Mesenchymal stem cell (in vitro differentiated cells and primary cell): ENCODE measurements at regions not wholly inside any gene's neighbourhood (a gene's known extent, or its start where the extent isn't known, plus 50 kb on each side); places are given as distances from the start of the nearest gene placed in this dataset.

Experiments
- DNase-seq: peaks from one replicate; pipeline ENCODE4 v3.0.0-alpha.2; 2013
- H2AFZ ChIP-seq: one replicate; pipeline ENCODE4 v1.6.1; 2013; ENCODE audit warnings: low read depth, mild to moderate bottlenecking, control low read depth, inconsistent platforms, low read length, moderate library complexity
- H2AK5ac ChIP-seq: 2 replicates; pipeline ENCODE4 v1.6.1; 2013; ENCODE audit warnings: low read length, moderate library complexity, mild to moderate bottlenecking, inconsistent platforms; ENCODE audit not compliant: severe bottlenecking
- H2BK120ac ChIP-seq: one replicate; pipeline ENCODE4 v1.6.1; 2013; ENCODE audit warnings: low read depth, mild to moderate bottlenecking, inconsistent platforms, low read length, moderate library complexity
- H2BK12ac ChIP-seq, 2 experiments: one replicate each; pipeline ENCODE4 v1.6.1; 2013; ENCODE audit warnings: inconsistent platforms in 2 of 2, low read length in 2 of 2, mild to moderate bottlenecking in 2 of 2, moderate library complexity in 2 of 2, control low read depth in 1 of 2
- H2BK15ac ChIP-seq: one replicate; pipeline ENCODE4 v1.6.1; 2013; ENCODE audit warnings: mild to moderate bottlenecking, low read depth, inconsistent platforms; ENCODE audit not compliant: poor library complexity, severe bottlenecking
- H2BK5ac ChIP-seq: 2 replicates; pipeline ENCODE4 v1.6.1; 2013; ENCODE audit warnings: low read depth, mild to moderate bottlenecking, low read length, control low read depth, inconsistent platforms; ENCODE audit not compliant: poor library complexity, severe bottlenecking
- H3K14ac ChIP-seq, 2 experiments: one replicate each; pipeline ENCODE4 v1.6.1; 2013; ENCODE audit warnings: inconsistent platforms in 2 of 2, low read length in 2 of 2, control low read depth in 1 of 2, mild to moderate bottlenecking in 1 of 2, moderate library complexity in 1 of 2
- H3K18ac ChIP-seq, 2 experiments: one replicate each; pipeline ENCODE4 v1.6.1; 2013; ENCODE audit warnings: inconsistent platforms in 2 of 2, low read length in 2 of 2, control low read depth in 1 of 2, low read depth in 1 of 2, mild to moderate bottlenecking in 1 of 2
- H3K23ac ChIP-seq, 2 experiments: one replicate each; pipeline ENCODE4 v1.6.1; 2013; ENCODE audit warnings: inconsistent platforms in 2 of 2, low read length in 2 of 2, mild to moderate bottlenecking in 2 of 2, moderate library complexity in 2 of 2, control low read depth in 1 of 2
- H3K27ac ChIP-seq: 2 replicates; pipeline ENCODE4 v1.5.1; 2013; ENCODE audit warnings: mild to moderate bottlenecking, moderate library complexity, low read length, control low read depth, inconsistent platforms; ENCODE audit not compliant: poor library complexity, severe bottlenecking
- H3K27me3 ChIP-seq, 2 experiments: 2 replicates each; pipeline versions ENCODE4 v1.6.1 to v1.7.0; 2013; ENCODE audit warnings: low read length in 2 of 2, mild to moderate bottlenecking in 2 of 2, moderate library complexity in 2 of 2, control low read depth in 1 of 2, inconsistent platforms in 1 of 2; ENCODE audit not compliant: control insufficient read depth in 1 of 2, insufficient read depth in 1 of 2
- H3K36me3 ChIP-seq, 2 experiments: 2 replicates each; pipeline versions ENCODE4 v1.6.1 to v1.7.0; 2013; ENCODE audit warnings: low read length in 2 of 2, control low read depth in 1 of 2, inconsistent platforms in 1 of 2, low read depth in 1 of 2, mild to moderate bottlenecking in 1 of 2; ENCODE audit not compliant: insufficient read depth in 2 of 2, control insufficient read depth in 1 of 2
- H3K4ac ChIP-seq, 2 experiments: one replicate each; pipeline ENCODE4 v1.6.1; 2013; ENCODE audit warnings: inconsistent platforms in 2 of 2, low read length in 2 of 2, mild to moderate bottlenecking in 2 of 2, moderate library complexity in 2 of 2, control low read depth in 1 of 2, low read depth in 1 of 2
- H3K4me1 ChIP-seq: 2 replicates; pipeline ENCODE4 v1.6.1; 2013; ENCODE audit warnings: low read depth, low read length, control low read depth; ENCODE audit not compliant: control insufficient read depth, insufficient read depth
- H3K4me2 ChIP-seq: 2 replicates; pipeline ENCODE4 v1.6.1; 2013; ENCODE audit warnings: low read length, mild to moderate bottlenecking, inconsistent platforms; ENCODE audit not compliant: poor library complexity, severe bottlenecking
- H3K4me3 ChIP-seq, 2 experiments: 2 replicates each; pipeline versions ENCODE4 v1.5.1 to v1.7.0; 2013; ENCODE audit warnings: low read length in 2 of 2, mild to moderate bottlenecking in 2 of 2, control low read depth in 1 of 2, low read depth in 1 of 2; ENCODE audit not compliant: insufficient read depth in 1 of 2
- H3K79me1 ChIP-seq: replicated peaks from 2 replicates; pipeline ENCODE4 v1.6.1; 2013; ENCODE audit warnings: mild to moderate bottlenecking, control low read depth, low read length, inconsistent platforms; ENCODE audit not compliant: poor library complexity, severe bottlenecking
- H3K9ac ChIP-seq: 2 replicates; pipeline ENCODE4 v1.7.0; 2013; ENCODE audit warnings: mild to moderate bottlenecking, low read length, moderate library complexity
- H3K9me3 ChIP-seq: 2 replicates; pipeline ENCODE4 v1.7.0; 2013; ENCODE audit warnings: mild to moderate bottlenecking, low read length; ENCODE audit not compliant: control insufficient read depth
- H4K8ac ChIP-seq: one replicate; pipeline ENCODE4 v1.6.1; 2013; ENCODE audit warnings: inconsistent platforms, mild to moderate bottlenecking, low read length, moderate library complexity
- H4K91ac ChIP-seq: one replicate; pipeline ENCODE4 v1.6.1; 2013; ENCODE audit warnings: mild to moderate bottlenecking, low read length, inconsistent platforms
- WGBS: methylation state at CpG from one replicate; pipeline ENCODE4 v1.1.7; 2013; ENCODE audit warnings: mixed read lengths; 5-methylcytosine and 5-hydroxymethylcytosine counted together

- Histone ChIP-seq H3K27me3 (no peaks in the 10 kb centered on the region), H2BK15ac (no peak overlapping the region)
These were observed 91.5 kb upstream of the FRY start for GRCh38 chr13:31940076-31940475.

GRCh38 chr13:31943591-31943990 is 88.0 kb upstream of the FRY start:
- whole genome bisulfite sequencing, result 83% methylated on average over 1 of the region's 3 CpGs
- DNase-seq, result no peak
- Histone ChIP-seq H4K91ac (no peak overlapping the region), H3K4ac (no peak overlapping the region), H2AK5ac (no peak overlapping the region), H2BK15ac (no peak overlapping the region), H2BK5ac (no peak overlapping the region), H3K4me3 (no peak overlapping the region), H4K8ac (no peak overlapping the region), H2BK12ac (no peak overlapping the region), H3K4me1 (peaks cover 11% of the 10 kb centered on the region), H3K27ac (no peak overlapping the region), H3K14ac (no peak overlapping the region), H2AFZ (no peak overlapping the region), H3K18ac (no peak overlapping the region), H3K4me2 (no peak overlapping the region), H3K9me3 (no peaks in the 10 kb centered on the region), H2BK120ac (no peak overlapping the region), H3K79me1 (no peaks in the 10 kb centered on the region), H3K36me3 (no peaks in the 10 kb centered on the region), H3K23ac (no peak overlapping the region), H3K27me3 (no peaks in the 10 kb centered on the region), H3K9ac (peak overlapping the region; percentile 30)

More at GRCh38 chr13:31940076-31940475, 91.5 kb upstream of the FRY start:
- Histone ChIP-seq H2AK5ac (no peak overlapping the region), H3K79me1 (no peaks in the 10 kb centered on the region), H4K91ac (no peak overlapping the region), H3K27ac (no peak overlapping the region), H2BK5ac (no peak overlapping the region), H3K14ac (no peak overlapping the region), H3K23ac (no peak overlapping the region), H3K4ac (no peak overlapping the region), H2BK120ac (no peak overlapping the region), H3K9ac (no peak overlapping the region), H4K8ac (no peak overlapping the region), H2BK12ac (no peak overlapping the region), H3K9me3 (no peaks in the 10 kb centered on the region), H3K18ac (no peak overlapping the region), H3K4me3 (no peak overlapping the region), H2AFZ (no peak overlapping the region), H3K4me1 (peaks cover under 1% of the 10 kb centered on the region), H3K4me2 (no peak overlapping the region), H3K36me3 (no peaks in the 10 kb centered on the region)
- WGBS, result 92% methylated on average over 3 of the region's 4 CpGs
- DNase-seq, result no peak

GRCh38 chr13:31944262-31945160 is 87.1 kb upstream of the FRY start:
- no peaks in the 10 kb centered on the region for H3K9me3 ChIP-seq
- H3K9ac ChIP-seq, result peak overlapping the region; percentile 52
- H2BK120ac ChIP-seq, result no peak overlapping the region
- H2BK12ac ChIP-seq, result peak overlapping the region in 1 of 2 experiments; percentile 60
- H4K8ac ChIP-seq, result no peak overlapping the region
- H3K4me2 ChIP-seq, result no peak overlapping the region
- no peak for DNase-seq
- H3K4ac ChIP-seq, result peak overlapping the region in 1 of 2 experiments; percentile 28
- H3K36me3 ChIP-seq, result peaks cover 0 to 3% of the 10 kb centered on the region in 2 experiments
- peak overlapping the region in 1 of 2 experiments; percentile 38 for H3K18ac ChIP-seq
- no peak overlapping the region for H3K14ac ChIP-seq
- H3K23ac ChIP-seq, result no peak overlapping the region
- no peak overlapping the region for H2BK15ac ChIP-seq
- H3K27me3 ChIP-seq, result no peaks in the 10 kb centered on the region
- H3K27ac ChIP-seq, result peak overlapping the region; percentile 59
- peaks cover 11% of the 10 kb centered on the region for H3K4me1 ChIP-seq
- no peaks in the 10 kb centered on the region for H3K79me1 ChIP-seq
- no peak overlapping the region for H2AFZ ChIP-seq
- no peak overlapping the region for H4K91ac ChIP-seq
- no peak overlapping the region for H2BK5ac ChIP-seq
- WGBS, result 100% methylated on average over 3 of the region's 3 CpGs
- H3K4me3 ChIP-seq, result peak overlapping the region in 1 of 2 experiments; percentile 7
- H2AK5ac ChIP-seq, result peak overlapping the region; percentile 82

GRCh38 chr13:31945202-31945961 is 86.2 kb upstream of the FRY start:
- Histone ChIP-seq H3K79me1 (no peaks in the 10 kb centered on the region), H3K4me1 (peaks cover 11% of the 10 kb centered on the region), H3K27me3 (no peaks in the 10 kb centered on the region), H3K4me2 (no peak overlapping the region), H4K8ac (no peak overlapping the region), H3K4me3 (peak overlapping the region in 1 of 2 experiments; percentile 7), H2BK15ac (no peak overlapping the region), H3K4ac (peak overlapping the region in 1 of 2 experiments; percentile 28), H3K27ac (peak overlapping the region; percentile 65), H2BK5ac (no peak overlapping the region), H3K23ac (no peak overlapping the region), H2BK120ac (no peak overlapping the region), H3K18ac (peak overlapping the region in 1 of 2 experiments; percentile 48), H2BK12ac (no peak overlapping the region), H3K9me3 (no peaks in the 10 kb centered on the region), H3K14ac (no peak overlapping the region), H3K36me3 (peaks cover 0 to 3% of the 10 kb centered on the region in 2 experiments), H3K9ac (peak overlapping the region; percentile 52), H2AK5ac (peak overlapping the region; percentile 3), H4K91ac (no peak overlapping the region), H2AFZ (no peak overlapping the region)
- 69% methylated on average over 10 of the region's 14 CpGs for WGBS
- DNase-seq, result peak; percentile 45
